GM18519 (cell line): ENCODE measurements at regions not wholly inside any gene's neighbourhood (a gene's known extent, or its start where the extent isn't known, plus 50 kb on each side); places are given as distances from the start of the nearest gene placed in this dataset.

Source experiments
- ATAC-seq: cut with Tn5 transposase; IDR thresholded peaks from one replicate; pipeline ENCODE4 v1.9.1; 2021; ENCODE audit warnings: mild to moderate bottlenecking, moderate library complexity; ENCODE audit not compliant: unreplicated experiment, low FRiP score

DNA sequence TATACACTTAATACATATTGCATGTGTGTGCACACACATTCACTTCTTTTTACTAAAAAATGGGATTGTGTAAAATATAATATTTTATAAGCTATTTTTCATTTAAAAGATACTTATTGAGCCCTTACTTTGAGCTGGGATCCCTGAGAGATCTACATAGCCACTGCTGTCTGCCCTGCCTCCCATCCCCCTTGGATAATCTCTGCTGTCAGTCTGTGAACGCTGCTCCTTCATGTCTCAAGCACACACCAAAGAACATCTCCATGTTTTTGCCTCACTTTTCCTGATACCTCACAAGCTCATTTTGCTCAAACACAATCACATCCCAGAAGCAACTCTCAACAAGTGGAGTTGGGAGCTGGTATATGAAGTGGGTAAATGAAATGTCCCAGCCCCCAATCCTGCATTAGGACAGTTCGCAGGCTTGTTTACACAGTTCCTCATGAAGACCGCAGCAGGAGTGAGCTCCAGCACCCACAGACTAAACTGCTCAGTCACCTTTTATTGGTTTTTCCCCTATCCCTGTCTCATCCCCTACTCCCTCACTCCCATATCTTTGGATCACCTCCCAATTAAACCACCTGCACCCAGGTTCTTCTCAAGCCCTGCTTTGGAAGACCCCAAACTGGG, 108.3 kb upstream of the FRY start:
- no peak for ATAC-seq

DNA sequence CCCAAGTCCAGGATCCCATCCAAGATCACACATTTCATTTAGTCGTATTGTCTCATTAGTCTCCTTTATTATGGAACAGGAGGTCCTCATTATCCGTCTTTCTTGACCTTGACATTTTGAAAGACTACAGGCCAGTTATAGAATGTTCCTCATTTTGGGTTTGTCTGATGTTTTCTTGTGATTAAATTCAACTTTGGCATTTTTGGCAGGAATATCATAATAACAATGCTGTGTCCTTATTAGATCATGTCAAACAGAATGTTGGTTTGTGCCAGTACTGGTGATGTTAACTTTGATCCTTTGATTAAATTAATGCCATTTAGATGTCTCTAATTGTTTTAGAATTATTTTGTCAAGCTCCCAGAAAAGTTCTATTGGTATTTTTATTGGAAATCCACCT, 106.5 kb upstream of the FRY start:
- ATAC-seq = no peak

DNA sequence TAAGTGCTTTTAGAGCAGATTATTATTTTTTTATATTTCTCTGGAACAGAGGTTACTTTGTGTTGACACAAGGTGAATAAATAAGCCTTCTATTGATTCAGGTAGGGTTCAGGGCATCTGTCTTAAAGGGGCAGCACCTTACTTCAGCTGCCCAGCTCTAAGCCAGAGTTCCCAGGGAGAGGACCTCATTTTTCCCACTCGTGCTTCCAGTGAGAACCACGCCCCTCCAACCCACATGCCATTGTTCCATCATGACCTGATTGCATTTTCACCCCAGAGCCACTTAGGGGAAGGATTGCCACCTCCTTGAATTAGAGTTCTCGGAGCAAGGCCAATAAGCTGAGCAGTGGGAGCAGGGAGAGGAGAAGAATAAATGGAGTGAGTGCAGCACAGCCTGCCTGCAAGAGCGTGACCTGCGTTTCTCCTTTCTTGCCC, 104.3 kb upstream of the FRY start:
- ATAC-seq = no peak

- no peak for ATAC-seq
These were observed 102.4 kb upstream of the FRY start for GRCh38 chr13:31929031-31929770.

DNA sequence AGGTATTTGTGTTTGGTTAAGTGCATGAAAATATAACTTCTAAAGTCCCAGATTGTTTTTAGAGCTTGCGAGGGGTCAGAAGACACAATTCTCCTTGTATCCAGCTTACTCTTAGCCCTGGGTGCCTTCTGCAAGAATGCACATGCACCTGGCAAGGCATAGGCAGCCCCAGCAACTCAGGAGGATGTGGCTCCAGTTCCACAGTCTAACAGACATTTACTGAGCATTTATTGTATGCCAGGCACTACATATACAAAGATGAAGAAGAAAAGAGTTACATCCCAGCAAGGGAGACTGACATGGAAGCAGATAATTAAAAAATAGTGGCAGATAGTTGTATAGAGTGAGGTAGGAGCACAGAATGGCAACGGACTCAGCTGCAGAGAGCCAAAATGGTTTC, 101.1 kb upstream of the FRY start:
- no peak for ATAC-seq

GRCh38 chr13:31930901-31931522, 100.6 kb upstream of the FRY start:
- ATAC-seq = peak; percentile 99

DNA sequence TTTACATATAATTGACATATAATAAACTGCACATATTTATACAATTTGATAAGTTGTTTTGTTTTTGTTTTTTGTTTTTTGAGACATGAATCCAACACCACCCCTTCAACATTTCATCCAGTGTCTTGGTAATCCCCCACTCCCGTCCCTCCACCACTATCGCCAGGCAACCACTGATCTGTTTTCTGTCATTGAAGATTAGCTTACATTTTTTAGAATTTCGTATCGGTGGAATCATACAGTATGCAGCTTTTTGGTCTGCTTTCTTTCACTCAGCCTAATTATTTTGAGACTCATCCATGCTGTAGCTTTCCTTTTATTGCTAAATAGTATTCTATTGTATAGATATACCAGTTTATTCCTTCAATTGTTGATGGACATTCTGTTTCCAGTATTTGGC, 94.1 kb upstream of the FRY start:
- ATAC-seq = no peak

DNA sequence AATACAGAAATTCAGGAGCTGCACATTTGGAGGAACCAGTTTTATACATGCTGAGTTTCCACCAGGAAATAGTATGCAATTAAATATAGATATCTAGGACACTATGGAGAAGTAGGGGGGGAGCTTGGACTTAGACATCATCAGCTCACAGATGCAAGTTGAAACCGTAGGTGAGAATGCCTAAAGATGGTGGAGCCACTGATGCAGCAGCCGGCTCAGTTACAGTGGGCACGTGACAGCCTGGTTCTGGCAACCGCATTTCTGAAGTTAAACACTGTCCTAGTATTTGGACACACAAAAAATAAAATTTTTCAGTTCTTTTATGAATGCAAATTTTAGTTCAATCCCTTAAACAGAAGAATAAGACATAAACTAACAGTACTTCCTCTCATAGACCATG, 91.5 kb upstream of the FRY start:
- no peak for ATAC-seq

DNA sequence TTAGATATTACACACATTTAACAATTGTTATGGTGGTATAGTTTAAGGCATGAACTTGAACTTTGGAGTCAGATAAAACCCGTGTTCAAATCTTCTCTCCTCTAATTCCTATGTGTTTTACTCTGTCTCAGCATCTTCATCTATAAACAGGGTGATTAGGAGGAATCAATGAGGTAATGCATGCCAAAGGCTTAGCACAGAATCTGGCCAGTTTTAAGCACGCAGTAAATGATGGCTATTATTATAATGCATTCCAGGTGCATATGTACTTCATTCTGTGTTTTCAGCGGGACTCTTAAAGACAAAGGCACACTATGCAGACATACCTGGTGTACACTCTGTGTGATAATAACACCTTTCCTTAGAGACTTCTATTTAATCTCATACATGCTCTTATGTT, 88.0 kb upstream of the FRY start:
- no peak for ATAC-seq

- ATAC-seq = no peak
These were observed 87.1 kb upstream of the FRY start for GRCh38 chr13:31944262-31945160.

GRCh38 chr13:31945202-31945961, 86.2 kb upstream of the FRY start:
- no peak for ATAC-seq

- no peak for ATAC-seq
These were observed 85.3 kb upstream of the FRY start for GRCh38 chr13:31946091-31946770.

DNA sequence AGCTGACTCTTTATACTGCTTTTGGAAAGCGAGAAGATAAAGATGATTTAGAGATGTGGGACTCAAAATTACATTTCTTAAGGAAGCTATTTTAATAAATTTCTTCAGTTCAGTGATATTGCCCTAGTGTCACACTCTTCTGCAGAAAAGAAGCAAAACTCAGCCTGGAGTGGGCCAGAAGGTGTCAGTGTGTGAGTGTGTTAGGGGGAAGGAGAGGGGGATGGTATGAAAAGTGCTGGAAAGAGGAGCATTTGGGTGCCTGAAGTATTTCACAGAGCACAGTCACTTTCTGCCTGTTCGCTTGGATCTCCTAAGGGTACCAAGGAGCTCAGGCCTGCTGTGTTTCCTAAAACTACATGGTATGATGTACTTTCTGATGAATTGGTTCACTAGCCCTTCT, 84.5 kb upstream of the FRY start:
- ATAC-seq = no peak

GRCh38 chr13:31947506-31947905, 84.1 kb upstream of the FRY start:
- no peak for ATAC-seq

DNA sequence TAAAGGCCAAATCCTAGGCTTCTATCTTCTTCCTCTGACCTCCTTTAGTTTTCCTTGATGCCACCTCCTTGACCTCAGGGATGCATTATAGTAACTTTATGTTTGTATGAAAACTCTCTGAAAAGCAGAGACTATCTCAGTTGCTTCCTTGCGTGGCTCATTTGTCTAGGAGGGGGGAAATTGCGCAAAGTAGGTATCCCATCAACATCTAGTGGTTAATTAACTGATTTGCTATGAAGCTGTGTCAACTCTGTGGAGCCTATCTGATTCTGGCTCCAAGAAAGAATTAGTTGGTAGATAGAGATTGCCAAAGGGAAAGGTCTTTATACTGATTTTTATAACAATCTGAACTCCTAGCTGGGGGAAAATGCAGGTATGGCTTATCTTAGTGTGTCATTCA, 82.1 kb upstream of the FRY start:
- no peak for ATAC-seq

DNA sequence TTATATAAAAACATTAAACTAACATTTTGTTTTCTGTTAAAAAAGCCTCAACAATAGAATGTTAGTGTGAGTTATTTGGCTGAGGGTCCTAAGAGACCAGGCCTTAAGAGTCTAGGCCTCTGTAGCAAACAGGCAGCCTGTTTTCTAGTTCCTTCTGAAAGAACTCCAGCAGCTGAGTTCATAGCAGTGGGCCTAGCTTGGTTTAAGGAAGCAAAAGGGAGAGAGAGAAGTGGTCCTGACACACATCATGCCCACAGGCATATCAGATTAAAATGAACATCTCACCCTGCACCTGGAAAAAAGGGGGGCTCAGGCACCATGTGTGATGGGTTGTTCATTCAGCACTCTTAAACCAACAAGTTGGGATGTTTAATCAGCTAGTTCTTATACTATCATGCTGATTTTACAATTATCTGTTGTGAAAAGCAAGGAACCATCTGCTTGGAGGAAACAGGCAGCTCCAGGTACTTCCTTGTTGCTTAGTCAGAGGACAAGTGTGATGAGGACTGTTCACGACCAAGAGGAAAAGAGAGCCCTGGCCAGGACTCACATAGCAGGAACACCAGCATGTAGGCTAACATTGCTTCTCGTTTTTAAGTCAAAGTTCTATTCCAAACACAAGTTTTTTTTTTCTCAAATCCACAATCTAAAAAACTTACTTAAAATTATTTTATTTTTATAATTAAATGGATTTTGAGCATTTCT, 81.3 kb upstream of the FRY start:
- ATAC-seq = no peak

GRCh38 chr13:31951215-31951678, 80.3 kb upstream of the FRY start:
- ATAC-seq = peak; percentile 89

- ATAC-seq = no peak
These were observed 78.8 kb upstream of the FRY start for GRCh38 chr13:31952641-31953380.
